NOMO-1 (cell line): ENCODE measurements at regions not wholly inside any gene's neighbourhood (a gene's known extent, or its start where the extent isn't known, plus 50 kb on each side); places are given as distances from the start of the nearest gene placed in this dataset.

Experiments
- DNase-seq, 2 experiments: peaks; one replicate each; lab custom pipeline; 2025; ENCODE audit not compliant: unreplicated experiment in 2 of 2; lab: John Stamatoyannopoulos, UW

GRCh38 chr18:25456334-25457010 lies 104.5 kb upstream of the ZNF521 start:
- DNase-seq = no peak

GRCh38 chr18:25455646-25456045 lies 103.7 kb upstream of the ZNF521 start:
- no peak for DNase-seq

GRCh38 chr18:25455159-25455558 lies 103.2 kb upstream of the ZNF521 start:
- no peak for DNase-seq

GRCh38 chr18:25454730-25455129 lies 102.8 kb upstream of the ZNF521 start:
- DNase-seq = no peak

DNA sequence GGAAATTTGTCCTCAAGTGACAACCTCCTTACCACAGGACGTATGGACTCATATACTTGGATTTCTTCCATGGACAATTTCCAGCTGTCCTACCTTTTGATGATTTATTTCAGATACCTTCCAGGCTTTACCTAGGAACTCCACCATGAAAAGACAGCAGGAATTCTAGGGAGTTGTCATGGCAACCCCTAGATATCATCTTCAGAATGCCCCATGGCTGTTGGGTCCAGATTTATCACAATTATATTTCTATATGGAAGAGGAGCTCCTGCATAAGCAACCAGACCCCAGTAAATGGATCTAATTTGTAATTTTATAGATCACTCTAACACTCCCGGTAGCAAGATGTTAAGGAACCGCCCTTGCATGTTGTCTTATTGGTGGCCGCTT lies 102.3 kb upstream of the ZNF521 start:
- DNase-seq = no peak

DNA sequence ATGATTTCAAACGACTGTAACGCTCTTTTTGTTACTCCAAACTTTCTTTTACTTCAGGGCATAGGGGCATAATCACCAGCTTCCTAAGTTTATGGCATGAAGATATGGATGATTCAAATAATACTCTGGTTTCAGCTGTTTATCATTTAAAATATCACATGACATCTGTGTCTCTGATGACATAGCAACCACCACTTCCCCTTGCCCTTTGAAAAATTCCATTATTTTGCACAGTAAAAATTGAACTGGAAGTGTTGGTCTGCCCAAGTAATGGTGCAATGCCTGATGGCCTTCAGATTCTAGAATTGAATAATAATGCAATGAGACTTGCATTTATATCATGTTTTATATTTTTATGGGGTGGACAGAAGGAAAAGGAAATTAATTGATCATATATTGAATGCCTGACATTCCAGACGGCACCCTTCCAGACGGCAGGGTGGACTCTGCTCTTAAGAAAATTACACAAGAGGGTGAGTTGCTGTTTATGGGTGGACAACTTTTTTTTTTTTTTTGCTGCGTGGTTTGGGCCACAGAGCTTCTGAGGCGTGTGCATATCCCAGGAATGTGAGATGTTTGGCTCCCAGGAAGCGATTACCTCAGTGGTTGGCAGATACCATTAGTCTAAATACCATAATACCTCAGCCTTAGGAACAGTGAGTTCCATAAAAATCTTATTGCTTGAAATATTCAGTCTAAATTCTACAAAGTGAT lies 101.7 kb upstream of the ZNF521 start:
- peak in 1 of 2 experiments; percentile 8 for DNase-seq

DNA sequence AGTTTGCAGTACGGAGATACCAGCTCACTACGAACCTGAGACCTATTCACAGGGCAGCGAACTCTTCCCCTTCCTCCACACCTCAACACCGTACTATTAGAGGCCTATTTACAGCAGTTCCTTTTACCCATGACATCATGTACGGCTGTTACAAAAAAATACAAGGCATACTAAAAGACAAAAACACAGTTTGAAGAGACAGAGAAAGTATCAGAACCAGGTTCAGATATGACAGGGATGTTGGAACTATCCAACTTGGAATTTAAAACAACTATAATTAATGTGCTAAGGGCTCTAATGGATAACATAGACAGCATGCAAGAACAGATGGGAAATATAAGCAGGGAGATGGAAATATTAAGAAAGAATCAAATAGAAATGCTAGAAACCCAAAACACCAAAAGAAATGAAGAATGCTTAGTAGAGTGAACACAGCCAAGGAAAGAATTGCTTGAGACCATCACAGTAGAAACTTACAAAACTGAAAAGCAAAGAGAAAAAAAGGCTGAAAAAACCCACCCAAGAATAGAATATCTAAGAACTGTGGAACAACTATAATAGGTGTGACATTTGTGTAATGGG lies 99.2 kb upstream of the ZNF521 start:
- DNase-seq = no peak

GRCh38 chr18:25449046-25449445 lies 97.1 kb upstream of the ZNF521 start:
- DNase-seq = no peak

DNA sequence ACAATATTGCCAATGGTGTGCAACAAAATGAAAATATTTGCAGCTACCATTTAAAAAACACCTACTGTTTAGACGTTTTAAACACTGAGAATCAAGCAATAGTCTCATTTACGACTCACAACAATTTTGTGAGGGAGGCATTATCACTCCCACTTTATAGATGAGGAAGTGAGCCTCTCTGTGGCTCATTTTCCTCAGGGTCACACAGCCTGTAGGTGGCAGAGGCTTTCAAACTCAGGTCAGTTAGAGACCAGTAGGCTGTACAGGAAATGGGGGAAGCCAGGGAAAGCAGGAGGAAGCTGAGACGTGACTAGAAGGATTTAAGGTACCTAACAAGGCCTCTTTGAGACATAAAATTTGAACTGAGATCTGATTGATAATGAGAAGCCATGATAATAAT lies 95.0 kb upstream of the ZNF521 start:
- DNase-seq = peak; percentile 4 to 47

DNA sequence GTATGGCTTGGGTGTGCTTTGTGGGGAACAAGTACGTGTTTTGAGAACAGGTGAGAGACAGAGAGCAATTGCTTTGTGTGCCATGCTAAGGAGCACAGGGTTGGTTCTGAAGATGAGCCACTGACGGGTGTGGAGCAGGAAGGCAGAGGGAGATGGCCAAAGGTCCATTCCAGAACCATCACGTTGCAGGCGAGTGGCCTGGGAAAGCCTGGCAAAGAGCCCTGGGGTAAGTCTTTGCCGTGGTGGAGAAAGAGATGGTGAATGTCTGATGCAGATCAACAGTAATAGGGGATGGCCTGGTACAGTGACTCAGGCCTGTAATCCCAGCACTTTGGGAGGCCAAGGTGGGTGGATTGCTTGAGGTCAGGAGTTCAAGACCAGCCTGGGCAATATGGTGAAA lies 93.5 kb upstream of the ZNF521 start:
- DNase-seq = no peak

GRCh38 chr18:25443776-25444175 lies 91.8 kb upstream of the ZNF521 start:
- DNase-seq = no peak

DNA sequence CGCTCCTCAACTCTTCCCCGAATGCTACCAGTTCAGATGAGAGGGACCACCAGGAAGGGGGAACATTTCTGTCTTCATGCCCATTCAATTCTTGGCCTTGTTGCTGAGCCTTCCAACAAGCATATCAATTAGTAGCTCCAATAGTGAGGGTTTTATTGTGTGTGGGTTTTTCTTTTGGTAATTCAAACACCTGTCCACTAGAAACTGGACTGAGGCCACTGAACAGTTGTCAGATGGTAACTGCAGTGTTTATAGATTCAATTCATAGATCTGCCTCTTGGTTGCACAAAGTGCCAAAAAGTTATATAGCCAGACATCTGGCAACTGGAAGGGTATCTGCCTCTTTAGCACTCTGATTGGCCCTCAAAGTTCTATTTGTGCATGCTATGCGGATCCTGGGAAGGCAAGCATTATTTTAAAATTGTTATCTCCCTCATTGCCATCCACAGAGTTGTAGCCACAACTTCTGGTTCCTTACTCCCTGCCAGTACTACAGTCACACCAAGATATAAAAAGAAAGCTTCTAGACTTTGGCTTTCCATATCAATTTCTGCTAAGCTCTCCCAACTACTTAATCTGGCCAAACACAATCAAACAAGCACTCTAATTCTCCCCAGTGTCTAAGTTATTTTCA lies 83.3 kb upstream of the ZNF521 start:
- DNase-seq = no peak

- no peak for DNase-seq
These were observed 82.8 kb upstream of the ZNF521 start for GRCh38 chr18:25434745-25435144.

DNA sequence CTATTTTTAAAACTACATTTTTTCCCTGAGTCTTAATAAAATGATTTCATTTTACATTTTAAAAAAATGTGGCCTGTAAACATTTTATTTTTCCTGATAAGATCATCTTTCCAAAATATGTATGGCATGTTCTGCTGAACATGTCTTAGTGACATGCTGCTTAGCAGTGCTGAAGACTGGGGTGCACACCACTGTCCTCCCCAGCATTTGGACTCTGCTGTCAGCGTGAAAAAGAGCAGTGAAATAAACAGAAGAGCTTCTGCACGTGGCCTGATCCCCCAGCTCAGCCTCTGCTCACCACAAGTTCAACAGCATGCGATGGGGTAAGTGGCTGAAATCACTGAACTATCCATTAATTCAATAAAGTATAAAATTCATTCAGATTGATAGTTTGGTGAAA lies 81.6 kb upstream of the ZNF521 start:
- no peak for DNase-seq

DNA sequence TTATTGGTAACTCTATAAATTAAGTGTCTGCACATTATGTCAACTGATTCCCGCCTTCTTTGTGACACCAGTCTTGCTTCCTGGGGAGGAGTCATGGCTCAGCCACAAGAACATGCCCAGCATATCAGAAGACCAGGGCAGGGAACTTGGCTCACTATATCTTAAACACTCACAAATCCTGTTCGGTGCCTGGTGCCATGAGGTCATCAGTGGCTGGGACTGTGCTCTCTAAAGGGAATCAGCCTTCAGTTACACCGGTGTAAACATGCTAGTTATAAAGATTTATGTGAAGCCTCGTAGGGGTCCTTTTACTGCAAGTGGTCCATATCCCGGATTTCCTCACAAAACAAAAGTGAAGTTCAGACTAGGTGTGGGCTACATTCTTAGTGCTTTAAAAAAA lies 73.1 kb upstream of the ZNF521 start:
- DNase-seq = no peak

- DNase-seq = no peak
These were observed 71.8 kb upstream of the ZNF521 start for GRCh38 chr18:25423760-25424159.

DNA sequence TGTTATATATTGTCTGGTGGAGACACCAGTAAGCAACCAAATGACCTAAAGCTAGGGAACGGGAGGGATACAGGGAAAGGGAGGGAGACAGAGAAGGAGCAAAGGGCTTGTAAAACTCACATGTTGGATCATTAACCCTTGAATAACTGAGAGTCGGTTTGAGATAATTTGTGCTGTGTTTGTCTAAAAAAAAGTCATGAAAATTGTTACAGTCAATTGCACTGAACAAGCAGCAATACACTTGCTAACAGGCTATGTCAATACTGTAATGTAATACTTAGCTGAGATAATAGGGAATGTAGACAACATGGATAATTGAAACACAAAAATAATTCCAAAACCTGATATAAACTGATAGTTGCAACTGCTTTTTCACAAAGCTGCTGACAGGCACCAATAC lies 71.3 kb upstream of the ZNF521 start:
- DNase-seq = no peak

GRCh38 chr18:25422230-25422629 lies 70.3 kb upstream of the ZNF521 start:
- DNase-seq = no peak

- no peak for DNase-seq
These were observed 68.3 kb upstream of the ZNF521 start for GRCh38 chr18:25420077-25420825.

GRCh38 chr18:25416374-25416773 lies 64.4 kb upstream of the ZNF521 start:
- no peak for DNase-seq

GRCh38 chr18:25409971-25410370 lies 58.0 kb upstream of the ZNF521 start:
- no peak for DNase-seq
